ENCODE measurements at regions not wholly inside any gene's neighbourhood (a gene's known extent, or its start where the extent isn't known, plus 50 kb on each side); places are given as distances from the start of the nearest gene placed in this dataset.

GRCh38 chr1:240693844-240694243 lies 81.9 kb upstream of the GREM2 start:
- POLR2A ChIA-PET: no interaction called here
- CTCF ChIA-PET: no interaction called here

GRCh38 chr1:240693036-240693435 lies 81.1 kb upstream of the GREM2 start:
- POLR2A ChIA-PET: no interaction called here
- CTCF ChIA-PET: interaction anchor here (0.6 to 1.0 kb wide), 2 partner anchors 238 to 657 kb away, joined by 3 read pairs; no protein-coding TSS in a partner anchor
- DNase-seq (ENCODE audit: extremely low spot score): no peak
- TF ChIP-seq SP1 (IDR thresholded peaks at IDR 0.05): no peak
- no peak for TF ChIP-seq PKNOX1 (IDR thresholded peaks at IDR 0.05)
- TF ChIP-seq FOXK2 (IDR thresholded peaks at IDR 0.05): no peak
- TF ChIP-seq HDGF (IDR thresholded peaks at IDR 0.05; ENCODE audit: borderline replicate concordance): no peak

More at GRCh38 chr1:240693844-240694243, 81.9 kb upstream of the GREM2 start:
- no peak for DNase-seq (ENCODE audit: extremely low spot score)
- TF ChIP-seq HDGF (IDR thresholded peaks at IDR 0.05; ENCODE audit: borderline replicate concordance) (no peak), CTBP1 (IDR thresholded peaks at IDR 0.05; ENCODE audit: borderline replicate concordance) (no peak), L3MBTL2 (conservative IDR thresholded peaks at IDR 0.05) (no peak), FOXK2 (IDR thresholded peaks at IDR 0.05) (no peak), NFRKB (IDR thresholded peaks at IDR 0.05) (no peak), ELF4 (IDR thresholded peaks at IDR 0.05) (no peak), LEF1 (IDR thresholded peaks at IDR 0.05; ENCODE audit: borderline replicate concordance) (no peak), TARDBP (IDR thresholded peaks at IDR 0.05) (no peak), SUZ12 (IDR thresholded peaks at IDR 0.05) (no peak), FOXA1 (IDR thresholded peaks at IDR 0.05) (no peak), BHLHE40 (IDR thresholded peaks at IDR 0.05; ENCODE audit: borderline replicate concordance) (no peak), ARNT (IDR thresholded peaks at IDR 0.05) (no peak), PKNOX1 (IDR thresholded peaks at IDR 0.05) (no peak)

DNA sequence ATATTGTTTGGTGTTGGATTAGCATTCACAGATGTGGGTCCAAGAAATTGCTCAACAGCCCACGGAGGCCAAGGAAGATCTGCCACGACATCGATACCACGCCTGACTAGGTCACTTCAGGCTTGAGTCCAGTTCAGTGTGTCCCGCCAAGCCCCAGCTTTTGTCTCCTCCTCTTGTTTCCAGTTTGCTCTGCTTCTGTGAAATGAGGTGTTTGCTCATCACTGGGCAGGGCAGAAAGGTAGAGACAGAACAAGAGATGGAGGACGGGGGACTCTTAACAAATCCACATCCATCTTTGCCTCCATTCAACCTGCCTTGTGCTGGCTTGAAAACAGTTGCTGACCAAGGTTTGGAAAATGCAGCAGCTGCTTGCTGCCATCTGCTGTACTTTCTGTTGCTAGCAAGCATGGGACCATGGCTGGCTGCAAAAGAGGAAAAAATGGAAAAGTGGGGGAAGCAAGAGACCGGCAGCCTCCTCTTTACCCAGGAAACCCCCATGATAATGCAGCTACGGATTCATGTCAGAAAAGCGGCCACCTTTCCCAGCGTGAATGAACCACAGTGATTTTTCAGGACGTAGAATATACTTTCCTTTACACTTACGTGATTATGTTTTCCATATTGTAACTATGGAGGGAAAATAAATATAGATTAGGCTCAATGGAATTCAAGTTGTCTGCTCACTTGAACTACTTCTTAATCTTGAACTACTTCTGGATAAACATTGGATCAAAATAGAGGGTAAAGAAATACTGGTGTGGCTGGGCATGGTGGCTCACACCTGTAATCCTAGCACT lies 80.2 kb upstream of the GREM2 start:
- POLR2A ChIA-PET: interaction anchor here (0.7 kb wide), 1 partner anchor 276 kb away, joined by 4 read pairs; no protein-coding TSS in a partner anchor
- peak; percentile 70 for DNase-seq (ENCODE audit: extremely low spot score)

DNA sequence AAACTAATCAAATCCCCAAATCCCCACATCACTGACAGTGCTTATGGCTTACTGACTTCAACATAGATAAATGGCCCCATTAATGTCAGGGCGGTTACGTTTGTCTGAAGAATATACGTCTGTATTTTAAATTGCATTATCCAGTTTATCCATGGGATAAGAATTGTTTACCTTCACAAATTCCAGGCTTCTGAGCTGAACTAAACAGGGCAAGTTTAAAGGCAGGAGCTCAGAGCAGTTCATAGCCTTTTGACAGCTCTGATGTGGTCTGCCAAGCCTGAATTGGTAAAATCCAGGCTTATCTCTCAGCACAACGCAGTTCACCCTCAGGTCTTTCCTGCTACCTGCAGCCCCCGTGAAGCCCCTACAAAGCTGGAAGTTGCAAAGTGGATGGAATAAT lies 79.5 kb upstream of the GREM2 start:
- POLR2A ChIA-PET: no interaction called here
- TF ChIP-seq FOXK2 (IDR thresholded peaks at IDR 0.05) (no peak), LEF1 (IDR thresholded peaks at IDR 0.05; ENCODE audit: borderline replicate concordance) (no peak), FOXM1 (IDR thresholded peaks at IDR 0.05; ENCODE audit: borderline replicate concordance) (no peak), ELF4 (IDR thresholded peaks at IDR 0.05) (no peak), SUZ12 (IDR thresholded peaks at IDR 0.05) (no peak)
- no peak for DNase-seq (ENCODE audit: extremely low spot score)
- CTCF ChIA-PET: interaction anchor here (1.2 to 1.8 kb wide), 5 partner anchors 12 to 503 kb away, joined by 3 to 10 read pairs (median 5); no protein-coding TSS in a partner anchor

More for the DNA sequence above, 80.2 kb upstream of the GREM2 start:
- CTCF ChIA-PET: interaction anchor here (1.0 to 1.8 kb wide), 6 partner anchors 12 to 503 kb away, joined by 3 to 10 read pairs (median 4); no protein-coding TSS in a partner anchor
- no peak for TF ChIP-seq L3MBTL2 (conservative IDR thresholded peaks at IDR 0.05)
- no peak for TF ChIP-seq ZNF384 (IDR thresholded peaks at IDR 0.05)
- no peak for TF ChIP-seq HDGF (IDR thresholded peaks at IDR 0.05; ENCODE audit: borderline replicate concordance)
- no peak for TF ChIP-seq ELF4 (IDR thresholded peaks at IDR 0.05)
- no peak for TF ChIP-seq FOXA1 (IDR thresholded peaks at IDR 0.05)
- no peak for TF ChIP-seq FOXK2 (IDR thresholded peaks at IDR 0.05)
- no peak for TF ChIP-seq ARNT (IDR thresholded peaks at IDR 0.05)
- no peak for TF ChIP-seq FOXM1 (IDR thresholded peaks at IDR 0.05; ENCODE audit: borderline replicate concordance)

GRCh38 chr1:240687820-240688219 lies 75.9 kb upstream of the GREM2 start:
- ChIA-PET POLR2A (no interaction called here), CTCF (interaction anchor here (0.9 kb wide), 1 partner anchor 497 kb away, joined by 3 read pairs; no protein-coding TSS in a partner anchor)
- DNase-seq (ENCODE audit: extremely low spot score): no peak
- TF ChIP-seq FOXM1 (IDR thresholded peaks at IDR 0.05; ENCODE audit: borderline replicate concordance): no peak
- no peak for TF ChIP-seq SUZ12 (IDR thresholded peaks at IDR 0.05)
- TF ChIP-seq TARDBP (IDR thresholded peaks at IDR 0.05): no peak
- no peak for TF ChIP-seq L3MBTL2 (conservative IDR thresholded peaks at IDR 0.05)
- TF ChIP-seq NFRKB (IDR thresholded peaks at IDR 0.05): no peak
- no peak for TF ChIP-seq ZNF384 (IDR thresholded peaks at IDR 0.05)
- no peak for TF ChIP-seq BHLHE40 (IDR thresholded peaks at IDR 0.05; ENCODE audit: borderline replicate concordance)
- no peak for TF ChIP-seq FOXA1 (IDR thresholded peaks at IDR 0.05)
- no peak for TF ChIP-seq HDGF (IDR thresholded peaks at IDR 0.05; ENCODE audit: borderline replicate concordance)
- no peak for TF ChIP-seq CTBP1 (IDR thresholded peaks at IDR 0.05; ENCODE audit: borderline replicate concordance)
- no peak for TF ChIP-seq ARNT (IDR thresholded peaks at IDR 0.05)
- TF ChIP-seq FOXK2 (IDR thresholded peaks at IDR 0.05): no peak
- no peak for TF ChIP-seq PKNOX1 (IDR thresholded peaks at IDR 0.05)
- TF ChIP-seq SP1 (IDR thresholded peaks at IDR 0.05): no peak
- TF ChIP-seq LEF1 (IDR thresholded peaks at IDR 0.05; ENCODE audit: borderline replicate concordance): no peak
- TF ChIP-seq ELF4 (IDR thresholded peaks at IDR 0.05): no peak

DNA sequence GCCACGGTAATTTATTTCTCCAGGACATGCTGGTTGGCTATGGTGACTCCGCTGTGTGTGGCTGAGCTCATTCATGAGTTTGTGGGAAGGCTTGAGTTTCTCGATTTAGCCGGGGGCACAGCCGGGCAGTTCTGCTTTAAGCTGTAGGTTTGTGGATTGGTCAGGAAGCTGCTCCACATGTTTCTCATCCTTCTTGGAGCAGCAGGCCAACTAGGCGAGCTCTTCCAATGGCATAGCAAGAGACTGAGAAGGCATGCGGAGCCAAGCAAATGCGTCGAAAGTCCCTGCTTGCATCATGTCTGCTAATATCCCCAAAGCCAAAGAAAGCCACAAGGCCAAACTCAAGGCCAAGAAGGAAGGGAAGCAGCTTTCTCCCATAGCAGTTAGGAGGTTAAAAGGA lies 71.6 kb upstream of the GREM2 start:
- no peak for DNase-seq (ENCODE audit: extremely low spot score)
- no peak for TF ChIP-seq TARDBP (IDR thresholded peaks at IDR 0.05)
- no peak for TF ChIP-seq SUZ12 (IDR thresholded peaks at IDR 0.05)
- TF ChIP-seq ZNF384 (IDR thresholded peaks at IDR 0.05): no peak
- TF ChIP-seq L3MBTL2 (conservative IDR thresholded peaks at IDR 0.05): no peak
- no peak for TF ChIP-seq ELF4 (IDR thresholded peaks at IDR 0.05)
- no peak for TF ChIP-seq CTBP1 (IDR thresholded peaks at IDR 0.05; ENCODE audit: borderline replicate concordance)
- TF ChIP-seq BHLHE40 (IDR thresholded peaks at IDR 0.05; ENCODE audit: borderline replicate concordance): no peak
- TF ChIP-seq PKNOX1 (IDR thresholded peaks at IDR 0.05): no peak
- no peak for TF ChIP-seq FOXK2 (IDR thresholded peaks at IDR 0.05)
- TF ChIP-seq FOXA1 (IDR thresholded peaks at IDR 0.05): no peak
- no peak for TF ChIP-seq NFRKB (IDR thresholded peaks at IDR 0.05)
- no peak for TF ChIP-seq FOXM1 (IDR thresholded peaks at IDR 0.05; ENCODE audit: borderline replicate concordance)
- TF ChIP-seq SP1 (IDR thresholded peaks at IDR 0.05): no peak
- no peak for TF ChIP-seq LEF1 (IDR thresholded peaks at IDR 0.05; ENCODE audit: borderline replicate concordance)
- no peak for TF ChIP-seq HDGF (IDR thresholded peaks at IDR 0.05; ENCODE audit: borderline replicate concordance)
- no peak for TF ChIP-seq ARNT (IDR thresholded peaks at IDR 0.05)
- ChIA-PET CTCF (interaction anchor here (0.5 kb wide), 1 partner anchor 21 kb away, joined by 3 read pairs; no protein-coding TSS in a partner anchor), POLR2A (no interaction called here)
